GM12878 (cell line): ENCODE measurements at regions not wholly inside any gene's neighbourhood (a gene's known extent, or its start where the extent isn't known, plus 50 kb on each side); places are given as distances from the start of the nearest gene placed in this dataset.
A peak's percentile ranks its signal among the peaks of the same experiment; 100 is the strongest.

Experiments used
- ATF2 ChIP-seq: IDR thresholded peaks from 2 replicates; pipeline ENCODE4 v1.6.1; 2012; ENCODE audit warnings: low read length, inconsistent platforms
- CEBPZ ChIP-seq: fragments of 150-350 bp; IDR thresholded peaks from 2 replicates; pipeline ENCODE4 v1.6.1; 2016; ENCODE audit warnings: low read depth, low read length
- CHD1 ChIP-seq: IDR thresholded peaks from 2 replicates; pipeline ENCODE4 v1.6.1; 2012; ENCODE audit warnings: low read depth, low read length, improper control_type of control experiment
- E4F1 ChIP-seq: fragments of 450-650 bp; IDR thresholded peaks from 2 replicates; pipeline ENCODE4 v1.6.1; 2018; ENCODE audit warnings: borderline replicate concordance, mild to moderate bottlenecking; ENCODE audit not compliant: partially characterized antibody
- EP300 ChIP-seq, 2 experiments: fragments of 150-350 bp in 1 of 2; IDR thresholded peaks; 2 replicates each; pipeline ENCODE4 v1.6.1; 2011 to 2012; ENCODE audit warnings: low read depth in 2 of 2, low read length in 2 of 2, borderline replicate concordance in 1 of 2, improper control_type of control experiment in 1 of 2, inconsistent platforms in 1 of 2; ENCODE audit not compliant: control insufficient read depth in 1 of 2
- GABPA ChIP-seq: IDR thresholded peaks from 2 replicates; pipeline ENCODE4 v1.6.1; 2014; ENCODE audit warnings: antibody characterized with exemption, low read depth, mild to moderate bottlenecking, inconsistent platforms
- IKZF2 ChIP-seq, 2 experiments: fragments of 450-650 bp; IDR thresholded peaks; 2 replicates each; pipeline ENCODE4 v1.6.1; 2017; ENCODE audit warnings: mild to moderate bottlenecking in 2 of 2, moderate library complexity in 2 of 2
- KAT2A ChIP-seq: conservative IDR thresholded peaks from 2 replicates; pipeline ENCODE4 v1.6.1; 2011; ENCODE audit warnings: low read depth, low read length; ENCODE audit not compliant: control insufficient read depth
- KDM1A ChIP-seq: fragments of 200-600 bp; sonication (generic); IDR thresholded peaks from 2 replicates; pipeline ENCODE4 v1.6.1; 2016; ENCODE audit warnings: borderline replicate concordance
- NFYA ChIP-seq: IDR thresholded peaks from 2 replicates; pipeline ENCODE4 v1.6.1; 2011; ENCODE audit warnings: low read depth, mild to moderate bottlenecking, low read length, improper control_type of control experiment, borderline replicate concordance
- PRDM15 ChIP-seq: fragments of 450-650 bp; formaldehyde crosslinking; IDR thresholded peaks from 2 replicates; pipeline ENCODE4 v1.4.0; 2020; ENCODE audit warnings: mild to moderate bottlenecking, moderate library complexity
- SIX5 ChIP-seq: IDR thresholded peaks from 2 replicates; pipeline ENCODE4 v1.6.1; 2011; ENCODE audit warnings: mild to moderate bottlenecking, low read depth, low read length, moderate library complexity; ENCODE audit not compliant: severe bottlenecking
- SRF ChIP-seq, 2 experiments: IDR thresholded peaks; 2 replicates each; pipeline ENCODE4 v1.6.1; 2011; ENCODE audit warnings: low read depth in 2 of 2, low read length in 2 of 2, mild to moderate bottlenecking in 1 of 2, moderate library complexity in 1 of 2
- STAT3 ChIP-seq: IDR thresholded peaks from 2 replicates; pipeline ENCODE4 v1.6.1; 2011; ENCODE audit warnings: low read depth, low read length, improper control_type of control experiment
- USF1 ChIP-seq: IDR thresholded peaks from 2 replicates; pipeline ENCODE4 v1.6.1; 2011; ENCODE audit warnings: borderline replicate concordance, low read depth, mild to moderate bottlenecking, moderate library complexity, mixed read lengths, low read length; ENCODE audit not compliant: insufficient read depth; ENCODE audit errors: extremely low read length
- ZNF217 ChIP-seq: fragments of 450-650 bp; IDR thresholded peaks from 2 replicates; pipeline ENCODE4 v1.6.1; 2017; ENCODE audit warnings: antibody characterized with exemption, mild to moderate bottlenecking
- ZNF622 ChIP-seq: fragments of 450-650 bp; IDR thresholded peaks from 2 replicates; pipeline ENCODE4 v1.6.1; 2017; ENCODE audit warnings: mild to moderate bottlenecking, inconsistent platforms

- TF ChIP-seq CEBPZ (no peak), SRF (IDR thresholded peaks at IDR 0.05; ENCODE audit: low read depth in 2 of 2, low read length in 2 of 2) (peak; percentile 26 to 50; a peak in 1 of 4 replicates), ZNF622 (no peak), PRDM15 (CRISPR knock-in tag) (no peak), EP300 (IDR thresholded peaks at IDR 0.05; ENCODE audit: borderline replicate concordance in 1 of 2, control insufficient read depth in 1 of 2, low read depth in 2 of 2, low read length in 2 of 2) (peak in 1 of 2 experiments; percentile 38; a peak in 1 of 4 replicates), ATF2 (no peak), E4F1 (no peak), ZNF217 (no peak), KAT2A (no peak), SIX5 (no peak), GABPA (peak; percentile 88), CHD1 (no peak; the same call in 1 of the 2 replicates), NFYA (no peak), USF1 (no peak), STAT3 (no peak), IKZF2 (IDR thresholded peaks at IDR 0.05) (0 out of 4 replicates have a peak, but pooled peaks of 1 of the 2 experiments have one; percentile 19), KDM1A (no peak)
Observed at GRCh38 chr2:61764035-61764800, 89.6 kb downstream of the FAM161A start (continued).
